NCI-H2107 treated with DMSO at 0.1 percent for 48 hours (cell line): ENCODE measurements at regions not wholly inside any gene's neighbourhood (a gene's known extent, or its start where the extent isn't known, plus 50 kb on each side); places are given as distances from the start of the nearest gene placed in this dataset.
"Not testable (repeated sequence)": the region's sequence is repeated elsewhere in the genome, so short reads cannot be mapped to it uniquely, and the experiment has no call there.

Source experiments
- DNase-seq: peaks from one replicate; lab custom pipeline; 2025; ENCODE audit not compliant: unreplicated experiment; lab: John Stamatoyannopoulos, UW

GRCh38 chr5:67774786-67775185 is 440.8 kb upstream of the PIK3R1 start:
- no peak for DNase-seq

GRCh38 chr5:67774267-67774552 is 441.3 kb upstream of the PIK3R1 start:
- no peak for DNase-seq

- no peak for DNase-seq
Measured at GRCh38 chr5:67773411-67774266, 441.9 kb upstream of the PIK3R1 start.

- no peak for DNase-seq
Measured at GRCh38 chr5:67771791-67772190, 443.8 kb upstream of the PIK3R1 start.

- DNase-seq, result no peak
Measured at GRCh38 chr5:67771221-67771620, 444.3 kb upstream of the PIK3R1 start.

- no peak for DNase-seq
Measured at GRCh38 chr5:67770431-67771025, 445.0 kb upstream of the PIK3R1 start.

GRCh38 chr5:67765697-67766096 is 449.9 kb upstream of the PIK3R1 start:
- no peak for DNase-seq

- DNase-seq, result not testable (repeated sequence)
Measured at GRCh38 chr5:67757771-67758170, 457.8 kb upstream of the PIK3R1 start.

- DNase-seq, result peak; percentile 15
Measured at GRCh38 chr5:67752357-67752708, 463.2 kb upstream of the PIK3R1 start.

GRCh38 chr5:67748165-67748690 is 467.3 kb upstream of the PIK3R1 start:
- DNase-seq, result no peak

- DNase-seq, result no peak
Measured at GRCh38 chr5:67747096-67747495, 468.5 kb upstream of the PIK3R1 start.

GRCh38 chr5:67746608-67747007 is 468.9 kb upstream of the PIK3R1 start:
- not testable (repeated sequence) for DNase-seq

- no peak for DNase-seq
Measured at GRCh38 chr5:67746103-67746502, 469.5 kb upstream of the PIK3R1 start.

GRCh38 chr5:67732921-67733320 is 482.6 kb upstream of the PIK3R1 start:
- no peak for DNase-seq

- no peak for DNase-seq
Measured at GRCh38 chr5:67732471-67732870, 483.1 kb upstream of the PIK3R1 start.

- DNase-seq, result no peak
Measured at GRCh38 chr5:67731886-67732285, 483.7 kb upstream of the PIK3R1 start.

- no peak for DNase-seq
Measured at GRCh38 chr5:67730917-67731474, 484.6 kb upstream of the PIK3R1 start.

- no peak for DNase-seq
Measured at GRCh38 chr5:67728326-67728890, 487.1 kb upstream of the PIK3R1 start.

- DNase-seq, result no peak
Measured at GRCh38 chr5:67725604-67726003, 490.0 kb upstream of the PIK3R1 start.

GRCh38 chr5:67724412-67725135 is 491.0 kb upstream of the PIK3R1 start:
- DNase-seq, result peak; percentile 28

GRCh38 chr5:67723873-67724272 is 491.7 kb upstream of the PIK3R1 start:
- no peak for DNase-seq
